ENCODE measurements at regions not wholly inside any gene's neighbourhood (a gene's known extent, or its start where the extent isn't known, plus 50 kb on each side); places are given as distances from the start of the nearest gene placed in this dataset.

- WGBS (ENCODE audit: low lambda C conversion rate), result 11% methylated on average over 2 of the region's 2 CpGs
- Histone ChIP-seq H3K4me1 (ENCODE audit: insufficient read depth, low read length) (no peaks in the 10 kb centered on the region), H3K27ac (ENCODE audit: extremely low read length, insufficient read depth, low read length) (no peak overlapping the region), H2AFZ (ENCODE audit: low read length) (no peak overlapping the region), H4K20me1 (ENCODE audit: insufficient read depth, low read length) (no peaks in the 10 kb centered on the region), H3K27me3 (ENCODE audit: control insufficient read depth in 1 of 2, insufficient read depth in 2 of 2, low read length in 2 of 2) (no peaks in the 10 kb centered on the region), H3K79me2 (ENCODE audit: insufficient read depth, low read length) (no peaks in the 10 kb centered on the region), H3K4me2 (ENCODE audit: low read depth, low read length) (no peak overlapping the region), H3K9me3 (ENCODE audit: low read length) (no peaks in the 10 kb centered on the region), H3K4me3 (replicated peaks in 1 of 3; ENCODE audit: insufficient read depth in 1 of 3, low read depth in 2 of 3, low read length in 3 of 3) (no peak overlapping the region), H3K36me3 (replicated peaks in 1 of 2; ENCODE audit: control insufficient read depth in 1 of 2, insufficient read depth in 2 of 2, low read length in 2 of 2) (no peaks in the 10 kb centered on the region), H3K9ac (ENCODE audit: insufficient read depth, low read depth, low read length) (no peak overlapping the region)
- ChIA-PET POLR2A (no interaction called here), CTCF (ENCODE audit: low intra/inter-chr PET ratio, low total read pairs) (no interaction called here)
- intact Hi-C loops (cut with micrococcal nuclease; ENCODE audit: unreplicated experiment), result no loop called here
- TF ChIP-seq RCOR2 (CRISPR knock-in tag; IDR thresholded peaks at IDR 0.05) (no peak), ZNF263 (CRISPR knock-in tag; IDR thresholded peaks at IDR 0.05) (no peak), ZBTB49 (CRISPR knock-in tag; IDR thresholded peaks at IDR 0.05; ENCODE audit: borderline replicate concordance) (no peak), FIP1L1 (IDR thresholded peaks at IDR 0.05; ENCODE audit: borderline replicate concordance, insufficient read depth, low read depth, low read length) (no peak), ZFAT (CRISPR knock-in tag; conservative IDR thresholded peaks at IDR 0.05) (no peak), LBX2 (CRISPR knock-in tag; IDR thresholded peaks at IDR 0.05; ENCODE audit: borderline replicate concordance) (no peak), ZNF232 (CRISPR knock-in tag; IDR thresholded peaks at IDR 0.05; ENCODE audit: borderline replicate concordance) (no peak), ZFX (CRISPR knock-in tag; IDR thresholded peaks at IDR 0.05; ENCODE audit: low read depth) (no peak), ATF1 (CRISPR knock-in tag; IDR thresholded peaks at IDR 0.05) (no peak)
- TF ChIP-seq, protein P1, sequence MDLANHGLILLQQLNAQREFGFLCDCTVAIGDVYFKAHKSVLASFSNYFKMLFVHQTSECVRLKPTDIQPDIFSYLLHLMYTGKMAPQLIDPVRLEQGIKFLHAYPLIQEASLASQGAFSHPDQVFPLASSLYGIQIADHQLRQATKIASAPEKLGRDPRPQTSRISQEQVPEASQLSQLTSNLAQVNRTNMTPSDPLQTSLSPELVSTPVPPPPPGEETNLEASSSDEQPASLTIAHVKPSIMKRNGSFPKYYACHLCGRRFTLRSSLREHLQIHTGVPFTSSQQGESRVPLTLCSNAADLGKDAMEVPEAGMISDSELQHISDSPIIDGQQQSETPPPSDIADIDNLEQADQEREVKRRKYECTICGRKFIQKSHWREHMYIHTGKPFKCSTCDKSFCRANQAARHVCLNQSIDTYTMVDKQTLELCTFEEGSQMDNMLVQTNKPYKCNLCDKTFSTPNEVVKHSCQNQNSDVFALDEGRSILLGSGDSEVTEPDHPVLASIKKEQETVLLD (CRISPR knock-in tag; IDR thresholded peaks at IDR 0.05; ENCODE audit: low read depth), result no peak
- TF ChIP-seq, protein P2, sequence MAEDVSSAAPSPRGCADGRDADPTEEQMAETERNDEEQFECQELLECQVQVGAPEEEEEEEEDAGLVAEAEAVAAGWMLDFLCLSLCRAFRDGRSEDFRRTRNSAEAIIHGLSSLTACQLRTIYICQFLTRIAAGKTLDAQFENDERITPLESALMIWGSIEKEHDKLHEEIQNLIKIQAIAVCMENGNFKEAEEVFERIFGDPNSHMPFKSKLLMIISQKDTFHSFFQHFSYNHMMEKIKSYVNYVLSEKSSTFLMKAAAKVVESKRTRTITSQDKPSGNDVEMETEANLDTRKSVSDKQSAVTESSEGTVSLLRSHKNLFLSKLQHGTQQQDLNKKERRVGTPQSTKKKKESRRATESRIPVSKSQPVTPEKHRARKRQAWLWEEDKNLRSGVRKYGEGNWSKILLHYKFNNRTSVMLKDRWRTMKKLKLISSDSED (CRISPR knock-in tag; IDR thresholded peaks at IDR 0.05), result no peak
- TF ChIP-seq, protein P3, sequence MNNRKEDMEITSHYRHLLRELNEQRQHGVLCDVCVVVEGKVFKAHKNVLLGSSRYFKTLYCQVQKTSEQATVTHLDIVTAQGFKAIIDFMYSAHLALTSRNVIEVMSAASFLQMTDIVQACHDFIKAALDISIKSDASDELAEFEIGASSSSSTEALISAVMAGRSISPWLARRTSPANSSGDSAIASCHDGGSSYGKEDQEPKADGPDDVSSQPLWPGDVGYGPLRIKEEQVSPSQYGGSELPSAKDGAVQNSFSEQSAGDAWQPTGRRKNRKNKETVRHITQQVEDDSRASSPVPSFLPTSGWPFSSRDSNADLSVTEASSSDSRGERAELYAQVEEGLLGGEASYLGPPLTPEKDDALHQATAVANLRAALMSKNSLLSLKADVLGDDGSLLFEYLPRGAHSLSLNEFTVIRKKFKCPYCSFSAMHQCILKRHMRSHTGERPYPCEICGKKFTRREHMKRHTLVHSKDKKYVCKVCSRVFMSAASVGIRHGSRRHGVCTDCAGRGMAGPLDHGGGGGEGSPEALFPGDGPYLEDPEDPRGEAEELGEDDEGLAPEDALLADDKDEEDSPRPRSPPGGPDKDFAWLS (CRISPR knock-in tag; IDR thresholded peaks at IDR 0.05; ENCODE audit: borderline replicate concordance), result no peak
- BruUV-seq (replicated peaks), result no TSS peak
- ATAC-seq (no peak), FAIRE-seq (no peak), DNase-seq (ENCODE audit: low spot score) (no peak)
- in situ Hi-C loops (cut with HindIII; ENCODE audit: extremely low pct_ligation_motif_present, low pct_unique_long_range_greater_than_20kb), result no loop called here
Observed at GRCh38 chr6:51430589-51430988, 611.9 kb downstream of the TFAP2B start.
